Spleen (tissue), 11 donors: ENCODE measurements at regions not wholly inside any gene's neighbourhood (a gene's known extent, or its start where the extent isn't known, plus 50 kb on each side); places are given as distances from the start of the nearest gene placed in this dataset.

Experiments used
- DNase-seq: peaks from one replicate; pipeline ENCODE4 v3.0.0-alpha.2; 2020
- H3K27ac ChIP-seq, 8 donors: fragments of 200-600 bp; sonication (generic) in 7 of 8; 1 replicate in 4 of 8; 2 replicates in 4 of 8; pipeline versions ENCODE4 v1.5.0 to v1.8.0; 2016 to 2021; ENCODE audit warnings: inconsistent platforms in 4 of 8, mild to moderate bottlenecking in 4 of 8, moderate library complexity in 1 of 8
- H3K27me3 ChIP-seq, 7 donors: fragments of 200-600 bp; sonication (generic) in 6 of 7; replicated peaks in 1 of 7; 1 replicate in 4 of 7; 2 replicates in 3 of 7; pipeline versions ENCODE4 v1.5.0 to v1.8.0; 2016 to 2021; ENCODE audit warnings: inconsistent platforms in 3 of 7, mild to moderate bottlenecking in 1 of 7
- H3K36me3 ChIP-seq, 6 donors: fragments of 200-600 bp; sonication (generic) in 5 of 6; 1 replicate in 4 of 6; 2 replicates in 2 of 6; pipeline versions ENCODE4 v1.5.0 to v1.8.0; 2016 to 2021; ENCODE audit warnings: inconsistent platforms in 2 of 6
- H3K4me1 ChIP-seq, 6 donors: fragments of 200-600 bp; sonication (generic) in 5 of 6; 1 replicate in 3 of 6; 2 replicates in 3 of 6; pipeline versions ENCODE4 v1.5.0 to v1.8.0; 2016 to 2021; ENCODE audit warnings: inconsistent platforms in 3 of 6
- H3K4me3 ChIP-seq, 8 donors: fragments of 200-600 bp; sonication (generic) in 7 of 8; 1 replicate in 4 of 8; 2 replicates in 4 of 8; pipeline versions ENCODE4 v1.5.0 to v1.8.0; 2016 to 2021; ENCODE audit warnings: inconsistent platforms in 4 of 8, mild to moderate bottlenecking in 4 of 8, moderate library complexity in 2 of 8
- H3K9me3 ChIP-seq, 8 donors: fragments of 200-600 bp; sonication (generic) in 7 of 8; 1 replicate in 4 of 8; 2 replicates in 4 of 8; pipeline versions ENCODE4 v1.5.0 to v1.8.0; 2016 to 2021; ENCODE audit warnings: inconsistent platforms in 4 of 8
- POLR2A ChIP-seq, 3 donors: fragments of 450-650 bp; IDR thresholded peaks; one replicate each; pipeline ENCODE4 v1.5.1; 2017; ENCODE audit warnings: antibody characterized with exemption in 3 of 3, mild to moderate bottlenecking in 1 of 3
- POLR2AphosphoS5 ChIP-seq, 3 donors: sonication (generic); formaldehyde crosslinking; IDR thresholded peaks; one replicate each; pipeline ENCODE4 v1.5.1; 2017; ENCODE audit warnings: antibody characterized with exemption in 3 of 3
- WGBS, 5 donors: extraction: QIAGEN DNeasy Blood & Tissue Kit in 3 of 5; methylation state at CpG; one replicate each; pipeline versions ENCODE4 v1.1.5 to v1.1.7; 2013 to 2018; 5-methylcytosine and 5-hydroxymethylcytosine counted together
- intact Hi-C: fragments of 100-400 bp; cut with DNase I; formaldehyde crosslinking; loops from one replicate; pipeline ENCODE4 v1.15.0; 2023; ENCODE audit warnings: low total_unique reads
- TF ChIP-seq, protein P1 (sequence below), 11 experiments: fragments of 200-600 bp in 7 of 11; fragments of 450-650 bp in 4 of 11; sonication (generic) in 4 of 11; IDR thresholded peaks in 8 of 11; conservative IDR thresholded peaks in 3 of 11; 1 replicate in 7 of 11; 2 replicates in 4 of 11; pipeline versions ENCODE4 v1.4.0 to v1.8.0; 2016 to 2021; ENCODE audit warnings: antibody characterized with exemption in 11 of 11, inconsistent platforms in 4 of 11, mild to moderate bottlenecking in 1 of 11
- donor health status: healthy with polysubstance abuse.
- donor health status: DM: no; HTN: no; CAD: no; lungs with moderate emphysema.
- donor health status: DM: no; HTN: no; CAD: no.
- donor health status: Bipolar disorder and iron deficiency.
- donor health status: healthy.
- donor health status: DM: no; HTN: no; CAD: no.
- donor health status: DM: yes; HTN: yes; CAD: no.

DNA sequence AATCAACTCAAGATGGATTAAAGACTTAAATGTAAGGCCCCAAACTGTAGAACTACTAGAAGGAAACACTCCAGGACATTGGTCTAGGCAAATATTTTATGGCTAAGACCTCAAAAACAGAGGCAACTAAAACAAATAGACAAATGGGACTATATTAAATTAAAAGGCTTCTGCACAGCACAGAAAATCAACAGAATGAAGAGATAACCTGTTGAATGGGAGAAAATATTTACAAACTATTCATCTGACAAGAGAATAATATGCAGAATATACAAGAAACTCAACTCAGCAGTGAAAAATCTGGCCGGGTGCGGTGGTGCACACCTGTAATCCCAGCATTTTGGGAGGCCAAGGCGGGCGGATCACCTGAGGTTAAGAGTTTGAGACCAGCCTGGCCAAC lies 84.1 kb upstream of the HNRNPU start:
- intact Hi-C loops = no loop called here
- no peak for DNase-seq
- Histone ChIP-seq H3K36me3 (no peaks in the 10 kb centered on the region), H3K4me3 (no peak overlapping the region), H3K27me3 (no peaks in the 10 kb centered on the region), H3K4me1 (peaks cover 0 to 9% (median 4%) of the 10 kb centered on the region in 6 donors), H3K9me3 (no peaks in the 10 kb centered on the region), H3K27ac (no peak overlapping the region)
- TF ChIP-seq POLR2AphosphoS5 (IDR thresholded peaks at IDR 0.05) = no peak
- whole genome bisulfite sequencing, 5 donors = 95 to 99% (median 97%) methylated on average over 4 of the region's 4 CpGs

DNA sequence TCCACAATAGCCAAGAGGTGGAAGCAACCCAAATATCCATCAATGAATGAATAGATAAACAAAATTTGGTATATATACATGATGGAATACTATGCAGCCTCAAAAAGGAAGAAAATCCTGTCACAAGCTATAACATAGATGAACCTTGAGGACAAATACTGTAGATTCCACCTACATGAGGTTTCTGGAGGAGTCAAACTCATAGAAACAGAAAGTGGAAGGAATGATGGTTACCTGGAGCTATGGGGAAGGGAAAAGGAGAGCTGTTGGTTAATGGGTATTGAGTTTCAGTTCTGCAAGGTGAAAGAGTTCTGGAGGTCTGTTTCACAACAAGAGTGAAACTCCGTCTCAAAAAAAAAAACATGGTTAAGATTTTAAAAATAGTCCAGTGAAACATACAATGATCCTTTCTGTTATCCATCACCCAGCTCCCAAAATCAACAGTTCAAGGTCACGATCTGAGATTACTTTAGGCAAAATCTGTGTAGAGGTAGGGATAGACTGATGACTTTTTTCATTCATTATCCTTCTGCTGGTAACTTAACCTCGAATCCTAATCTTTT lies 80.8 kb upstream of the HNRNPU start:
- DNase-seq = no peak
- Histone ChIP-seq H3K9me3 (no peaks in the 10 kb centered on the region), H3K4me3 (no peak overlapping the region), H3K36me3 (no peaks in the 10 kb centered on the region), H3K4me1 (peaks cover 0 to 25% (median 13%) of the 10 kb centered on the region in 6 donors), H3K27me3 (no peaks in the 10 kb centered on the region), H3K27ac (peak overlapping the region in 4 of 8 donors; percentile 29 to 57 (median 38))
- TF ChIP-seq, protein P1, sequence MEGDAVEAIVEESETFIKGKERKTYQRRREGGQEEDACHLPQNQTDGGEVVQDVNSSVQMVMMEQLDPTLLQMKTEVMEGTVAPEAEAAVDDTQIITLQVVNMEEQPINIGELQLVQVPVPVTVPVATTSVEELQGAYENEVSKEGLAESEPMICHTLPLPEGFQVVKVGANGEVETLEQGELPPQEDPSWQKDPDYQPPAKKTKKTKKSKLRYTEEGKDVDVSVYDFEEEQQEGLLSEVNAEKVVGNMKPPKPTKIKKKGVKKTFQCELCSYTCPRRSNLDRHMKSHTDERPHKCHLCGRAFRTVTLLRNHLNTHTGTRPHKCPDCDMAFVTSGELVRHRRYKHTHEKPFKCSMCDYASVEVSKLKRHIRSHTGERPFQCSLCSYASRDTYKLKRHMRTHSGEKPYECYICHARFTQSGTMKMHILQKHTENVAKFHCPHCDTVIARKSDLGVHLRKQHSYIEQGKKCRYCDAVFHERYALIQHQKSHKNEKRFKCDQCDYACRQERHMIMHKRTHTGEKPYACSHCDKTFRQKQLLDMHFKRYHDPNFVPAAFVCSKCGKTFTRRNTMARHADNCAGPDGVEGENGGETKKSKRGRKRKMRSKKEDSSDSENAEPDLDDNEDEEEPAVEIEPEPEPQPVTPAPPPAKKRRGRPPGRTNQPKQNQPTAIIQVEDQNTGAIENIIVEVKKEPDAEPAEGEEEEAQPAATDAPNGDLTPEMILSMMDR (IDR thresholded peaks at IDR 0.05 in 8 of 11, conservative IDR thresholded peaks at IDR 0.05 in 3 of 11) = no peak
- no peak for TF ChIP-seq POLR2A (IDR thresholded peaks at IDR 0.05)
- no peak for TF ChIP-seq POLR2AphosphoS5 (IDR thresholded peaks at IDR 0.05)
- intact Hi-C loops = no loop called here
- 52 to 69% (median 64%) methylated on average over 3 of the region's 3 CpGs for WGBS, 5 donors

DNA sequence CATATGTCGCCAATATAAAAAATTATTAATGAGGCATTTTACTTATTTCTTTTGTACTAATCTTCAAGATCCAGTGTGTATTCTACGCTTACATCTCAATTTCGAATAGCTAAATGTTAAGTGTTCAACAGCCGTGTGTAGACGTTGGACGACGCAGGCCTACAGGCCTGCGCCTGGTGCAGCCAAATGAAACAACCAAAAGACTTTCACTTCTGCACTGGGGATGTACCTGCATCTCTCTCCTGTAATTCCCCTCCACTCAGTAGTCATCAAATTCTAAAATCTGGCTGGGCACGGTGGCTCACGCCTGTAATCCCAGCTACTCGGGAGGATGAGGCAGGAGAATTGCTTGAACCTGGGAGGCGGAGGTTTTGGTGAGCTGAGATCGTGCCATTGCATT lies 76.8 kb upstream of the HNRNPU start:
- 73 to 88% (median 78%) methylated on average over 12 to 13 of the region's 13 CpGs for WGBS, 5 donors
- intact Hi-C loops = no loop called here
- no peak for DNase-seq
- H3K9me3 ChIP-seq = no peaks in the 10 kb centered on the region
- H3K4me1 ChIP-seq = peaks cover 0 to 35% (median 15%) of the 10 kb centered on the region in 6 donors
- peak overlapping the region in 4 of 8 donors; percentile 50 to 68 (median 62) for H3K27ac ChIP-seq
- no peak overlapping the region for H3K4me3 ChIP-seq
- TF ChIP-seq POLR2A (IDR thresholded peaks at IDR 0.05) (no peak), POLR2AphosphoS5 (IDR thresholded peaks at IDR 0.05) (no peak)
- TF ChIP-seq, protein P1 (IDR thresholded peaks at IDR 0.05 in 8 of 11, conservative IDR thresholded peaks at IDR 0.05 in 3 of 11) = no peak
- no peaks in the 10 kb centered on the region for H3K27me3 ChIP-seq
- no peaks in the 10 kb centered on the region for H3K36me3 ChIP-seq

DNA sequence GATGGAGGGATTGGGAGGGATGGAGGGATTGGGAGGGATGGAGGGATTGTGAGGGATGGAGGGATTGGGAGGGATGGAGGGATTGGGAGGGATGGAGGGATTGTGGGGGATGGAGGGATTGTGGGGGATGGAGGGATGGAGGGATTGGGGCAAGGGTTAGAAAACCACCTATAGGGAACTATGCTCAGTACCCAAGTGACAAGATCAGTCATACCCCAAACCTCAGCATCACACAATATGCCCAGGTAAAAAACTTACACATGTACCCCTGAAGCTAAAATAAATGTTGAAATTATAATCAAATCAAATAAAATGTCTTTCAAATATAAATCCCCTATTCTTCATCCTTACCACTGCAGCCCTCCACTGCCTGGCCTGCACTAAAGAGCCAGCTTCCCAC lies 72.8 kb upstream of the HNRNPU start:
- no peak overlapping the region for H3K27ac ChIP-seq
- TF ChIP-seq POLR2AphosphoS5 (IDR thresholded peaks at IDR 0.05) (no peak), POLR2A (IDR thresholded peaks at IDR 0.05) (no peak)
- TF ChIP-seq, protein P1 (IDR thresholded peaks at IDR 0.05 in 8 of 11, conservative IDR thresholded peaks at IDR 0.05 in 3 of 11) = no peak
- no peaks in the 10 kb centered on the region for H3K9me3 ChIP-seq
- intact Hi-C loops = no loop called here
- H3K4me1 ChIP-seq = peaks cover 0 to 26% (median 10%) of the 10 kb centered on the region in 6 donors
- no peaks in the 10 kb centered on the region for H3K27me3 ChIP-seq
- no peak for DNase-seq
- no peaks in the 10 kb centered on the region for H3K36me3 ChIP-seq
- no peak overlapping the region for H3K4me3 ChIP-seq
